Neural progenitor cell (in vitro differentiated cells): ENCODE measurements at regions not wholly inside any gene's neighbourhood (a gene's known extent, or its start where the extent isn't known, plus 50 kb on each side); places are given as distances from the start of the nearest gene placed in this dataset.

ENCODE experiments used
- DNase-seq: peaks from one replicate; pipeline ENCODE4 v3.0.0-alpha.2; 2016; ENCODE audit warnings: low spot score
- H2AFZ ChIP-seq: fragments of 200-600 bp; sonication (generic); replicated peaks from 2 replicates; pipeline ENCODE4 v1.6.1; 2016; ENCODE audit warnings: antibody characterized with exemption
- H3F3A ChIP-seq: fragments of 200-600 bp; sonication (generic); 2 replicates; pipeline ENCODE4 v1.6.1; 2016; ENCODE audit warnings: antibody characterized with exemption, low read depth
- H3K27ac ChIP-seq: fragments of 200-600 bp; sonication (generic); 2 replicates; pipeline ENCODE4 v1.5.1; 2016; ENCODE audit warnings: mild to moderate bottlenecking
- H3K27me3 ChIP-seq: fragments of 200-600 bp; sonication (generic); 2 replicates; pipeline ENCODE4 v1.6.1; 2016; ENCODE audit warnings: mild to moderate bottlenecking, moderate library complexity
- H3K36me3 ChIP-seq: fragments of 200-600 bp; sonication (generic); 2 replicates; pipeline ENCODE4 v1.5.1; 2016
- H3K4me1 ChIP-seq: fragments of 200-600 bp; sonication (generic); 2 replicates; pipeline ENCODE4 v1.6.1; 2016; ENCODE audit warnings: mixed run types
- H3K4me2 ChIP-seq: fragments of 200-600 bp; sonication (generic); 2 replicates; pipeline ENCODE4 v1.6.1; 2016
- H3K4me3 ChIP-seq: fragments of 200-600 bp; sonication (generic); 2 replicates; pipeline ENCODE4 v1.5.1; 2016
- H3K79me2 ChIP-seq: fragments of 200-600 bp; sonication (generic); 2 replicates; pipeline ENCODE4 v1.6.1; 2016; ENCODE audit warnings: low read depth
- H3K9ac ChIP-seq: fragments of 200-600 bp; sonication (generic); 2 replicates; pipeline ENCODE4 v1.6.1; 2016
- H3K9me3 ChIP-seq: fragments of 200-600 bp; sonication (generic); 2 replicates; pipeline ENCODE4 v1.5.1; 2016; ENCODE audit warnings: low read depth
- H4K20me1 ChIP-seq: fragments of 200-600 bp; sonication (generic); 2 replicates; pipeline ENCODE4 v1.6.1; 2016; ENCODE audit warnings: low read depth
- H3K27ac Mint-ChIP-seq: 3 replicates; pipeline ENCODE4 v1.8.0; 2021; ENCODE audit warnings: mixed read lengths
- H3K27me3 Mint-ChIP-seq: 2 replicates; pipeline ENCODE4 v1.8.0; 2022; ENCODE audit warnings: low read depth, mild to moderate bottlenecking, inconsistent platforms, moderate library complexity, mixed read lengths; ENCODE audit not compliant: insufficient read depth
- H3K36me3 Mint-ChIP-seq: 3 replicates; pipeline ENCODE4 v1.8.0; 2021; ENCODE audit warnings: mixed read lengths
- H3K4me1 Mint-ChIP-seq: 3 replicates; pipeline ENCODE4 v1.8.0; 2021; ENCODE audit warnings: mixed read lengths
- H3K4me3 Mint-ChIP-seq: 3 replicates; pipeline ENCODE4 v1.8.0; 2021; ENCODE audit warnings: mild to moderate bottlenecking, moderate library complexity, mixed read lengths
- H3K9me3 Mint-ChIP-seq: 3 replicates; pipeline ENCODE4 v1.8.0; 2020; ENCODE audit warnings: mixed read lengths
- EZH2 ChIP-seq: fragments of 200-600 bp; sonication (generic); IDR thresholded peaks from 2 replicates; pipeline ENCODE4 v1.6.1; 2017; ENCODE audit warnings: antibody characterized with exemption, mild to moderate bottlenecking, moderate library complexity
- EZH2phosphoT487 ChIP-seq: fragments of 200-600 bp; sonication (generic); IDR thresholded peaks from 2 replicates; pipeline ENCODE4 v1.6.1; 2017; ENCODE audit warnings: antibody characterized with exemption
- TF ChIP-seq, protein P1 (sequence below): fragments of 200-600 bp; sonication (generic); IDR thresholded peaks from 2 replicates; pipeline ENCODE4 v1.5.1; 2017; ENCODE audit warnings: antibody characterized with exemption, mild to moderate bottlenecking

DNA sequence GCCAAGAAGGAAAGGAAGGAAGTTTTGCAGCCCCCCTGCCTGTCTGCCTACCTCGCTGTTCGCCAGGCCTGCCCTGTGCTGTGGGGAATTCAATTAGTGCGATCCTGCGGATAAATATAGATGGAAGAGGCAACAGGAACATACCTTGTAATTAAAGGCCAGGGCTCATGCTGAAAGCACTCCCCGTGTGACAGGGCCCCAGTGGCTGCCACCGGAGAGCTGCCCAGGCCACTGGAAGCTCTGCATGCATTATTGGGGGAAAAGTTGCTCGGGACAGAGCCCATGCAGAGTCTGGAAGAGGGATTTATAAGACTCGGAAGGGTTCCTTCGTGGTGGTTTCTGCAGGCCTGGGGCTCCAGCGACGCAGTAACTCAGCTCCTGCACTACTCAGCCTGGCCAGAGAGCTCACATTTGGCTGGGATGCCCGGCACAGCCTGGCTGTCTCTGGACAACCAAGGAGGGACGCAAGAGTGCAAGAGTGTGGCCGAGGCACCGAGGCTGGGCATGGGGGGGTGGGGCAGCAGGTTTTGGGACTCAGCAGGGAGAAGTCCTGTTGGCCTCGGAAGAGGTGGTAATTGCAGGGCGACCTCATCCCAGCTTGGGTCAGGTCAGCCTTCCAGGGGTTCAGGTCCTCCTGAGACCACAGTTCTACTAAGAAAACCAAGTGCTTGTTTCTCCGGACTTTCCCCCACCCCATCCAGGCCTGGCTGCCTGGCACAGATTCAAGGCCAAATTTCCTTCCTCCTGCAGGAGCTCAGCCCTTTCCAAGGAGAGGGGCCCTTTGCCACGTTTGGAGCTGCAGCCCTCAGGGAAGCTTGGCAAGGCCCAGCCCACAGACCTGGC is 68.1 kb upstream of the GGTA1 start:
- H3K9me3 ChIP-seq: no peaks in the 10 kb centered on the region
- H3K27me3 ChIP-seq: no peaks in the 10 kb centered on the region
- peak overlapping the region; percentile 70 for H2AFZ ChIP-seq
- H3K79me2 ChIP-seq: no peaks in the 10 kb centered on the region
- Mint-ChIP-seq H3K9me3 (peaks cover 3% of the 10 kb centered on the region), H3K36me3 (no peaks in the 10 kb centered on the region), H3K27ac (peak overlapping the region; percentile 93), H3K27me3 (peaks cover 22% of the 10 kb centered on the region), H3K4me1 (peaks cover 53% of the 10 kb centered on the region), H3K4me3 (peak overlapping the region; percentile 65)
- peaks cover 21% of the 10 kb centered on the region for H3K4me1 ChIP-seq
- H3K4me2 ChIP-seq: peak overlapping the region; percentile 15
- H3K27ac ChIP-seq: no peak overlapping the region
- no peak for DNase-seq
- no peaks in the 10 kb centered on the region for H4K20me1 ChIP-seq
- H3K36me3 ChIP-seq: no peaks in the 10 kb centered on the region
- no peaks in the 10 kb centered on the region for H3F3A ChIP-seq
- no peak overlapping the region for H3K9ac ChIP-seq
- TF ChIP-seq, protein P1, sequence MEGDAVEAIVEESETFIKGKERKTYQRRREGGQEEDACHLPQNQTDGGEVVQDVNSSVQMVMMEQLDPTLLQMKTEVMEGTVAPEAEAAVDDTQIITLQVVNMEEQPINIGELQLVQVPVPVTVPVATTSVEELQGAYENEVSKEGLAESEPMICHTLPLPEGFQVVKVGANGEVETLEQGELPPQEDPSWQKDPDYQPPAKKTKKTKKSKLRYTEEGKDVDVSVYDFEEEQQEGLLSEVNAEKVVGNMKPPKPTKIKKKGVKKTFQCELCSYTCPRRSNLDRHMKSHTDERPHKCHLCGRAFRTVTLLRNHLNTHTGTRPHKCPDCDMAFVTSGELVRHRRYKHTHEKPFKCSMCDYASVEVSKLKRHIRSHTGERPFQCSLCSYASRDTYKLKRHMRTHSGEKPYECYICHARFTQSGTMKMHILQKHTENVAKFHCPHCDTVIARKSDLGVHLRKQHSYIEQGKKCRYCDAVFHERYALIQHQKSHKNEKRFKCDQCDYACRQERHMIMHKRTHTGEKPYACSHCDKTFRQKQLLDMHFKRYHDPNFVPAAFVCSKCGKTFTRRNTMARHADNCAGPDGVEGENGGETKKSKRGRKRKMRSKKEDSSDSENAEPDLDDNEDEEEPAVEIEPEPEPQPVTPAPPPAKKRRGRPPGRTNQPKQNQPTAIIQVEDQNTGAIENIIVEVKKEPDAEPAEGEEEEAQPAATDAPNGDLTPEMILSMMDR: no peak
- no peak for TF ChIP-seq EZH2phosphoT487
- no peak for TF ChIP-seq EZH2
- H3K4me3 ChIP-seq: no peak overlapping the region

GRCh38 chr9:121568343-121569265 is 69.0 kb upstream of the GGTA1 start:
- Histone ChIP-seq H3K79me2 (no peaks in the 10 kb centered on the region), H3K36me3 (no peaks in the 10 kb centered on the region), H4K20me1 (no peaks in the 10 kb centered on the region), H3K9ac (no peak overlapping the region), H3K27me3 (no peaks in the 10 kb centered on the region), H3F3A (peaks cover 2% of the 10 kb centered on the region), H2AFZ (no peak overlapping the region), H3K9me3 (no peaks in the 10 kb centered on the region), H3K4me1 (peaks cover 24% of the 10 kb centered on the region), H3K4me2 (no peak overlapping the region), H3K27ac (no peak overlapping the region), H3K4me3 (no peak overlapping the region)
- H3K4me1 Mint-ChIP-seq: peaks cover 57% of the 10 kb centered on the region
- H3K27ac Mint-ChIP-seq: peak overlapping the region; percentile 81
- no peaks in the 10 kb centered on the region for H3K36me3 Mint-ChIP-seq
- peaks cover 3% of the 10 kb centered on the region for H3K9me3 Mint-ChIP-seq
- H3K4me3 Mint-ChIP-seq: no peak overlapping the region
- DNase-seq: no peak
- peaks cover 22% of the 10 kb centered on the region for H3K27me3 Mint-ChIP-seq
- TF ChIP-seq EZH2phosphoT487: no peak
- TF ChIP-seq, protein P1: no peak
- no peak for TF ChIP-seq EZH2

GRCh38 chr9:121569266-121569648 is 69.6 kb upstream of the GGTA1 start:
- H3K4me3 Mint-ChIP-seq: peak overlapping the region; percentile 30

More at GRCh38 chr9:121569266-121569648, 69.6 kb upstream of the GGTA1 start:
- no peaks in the 10 kb centered on the region for H4K20me1 ChIP-seq
- no peak overlapping the region for H3K27ac ChIP-seq
- no peak overlapping the region for H3K4me2 ChIP-seq
- H3K9me3 ChIP-seq: no peaks in the 10 kb centered on the region
- H3K4me3 ChIP-seq: no peak overlapping the region
- H3K36me3 ChIP-seq: no peaks in the 10 kb centered on the region
- H2AFZ ChIP-seq: no peak overlapping the region
- no peak for TF ChIP-seq EZH2
- no peak for TF ChIP-seq EZH2phosphoT487
- TF ChIP-seq, protein P1: no peak
- Mint-ChIP-seq H3K36me3 (no peaks in the 10 kb centered on the region), H3K4me1 (peaks cover 64% of the 10 kb centered on the region), H3K27me3 (peaks cover 21% of the 10 kb centered on the region), H3K9me3 (peaks cover 3% of the 10 kb centered on the region), H3K27ac (peak overlapping the region; percentile 60)
- no peaks in the 10 kb centered on the region for H3K27me3 ChIP-seq
- peaks cover 30% of the 10 kb centered on the region for H3K4me1 ChIP-seq
- DNase-seq: no peak
- H3F3A ChIP-seq: peaks cover 8% of the 10 kb centered on the region
- H3K79me2 ChIP-seq: no peaks in the 10 kb centered on the region
- no peak overlapping the region for H3K9ac ChIP-seq
